Glomerular visceral epithelial cell (primary cell): ENCODE measurements at regions not wholly inside any gene's neighbourhood (a gene's known extent, or its start where the extent isn't known, plus 50 kb on each side); places are given as distances from the start of the nearest gene placed in this dataset.
"Not testable (repeated sequence)": the region's sequence is repeated elsewhere in the genome, so short reads cannot be mapped to it uniquely, and the experiment has no call there.

Experiments
- DNase-seq: peaks from one replicate; pipeline ENCODE4 v3.0.0-alpha.2; 2016; ENCODE audit errors: extremely low spot score

DNA sequence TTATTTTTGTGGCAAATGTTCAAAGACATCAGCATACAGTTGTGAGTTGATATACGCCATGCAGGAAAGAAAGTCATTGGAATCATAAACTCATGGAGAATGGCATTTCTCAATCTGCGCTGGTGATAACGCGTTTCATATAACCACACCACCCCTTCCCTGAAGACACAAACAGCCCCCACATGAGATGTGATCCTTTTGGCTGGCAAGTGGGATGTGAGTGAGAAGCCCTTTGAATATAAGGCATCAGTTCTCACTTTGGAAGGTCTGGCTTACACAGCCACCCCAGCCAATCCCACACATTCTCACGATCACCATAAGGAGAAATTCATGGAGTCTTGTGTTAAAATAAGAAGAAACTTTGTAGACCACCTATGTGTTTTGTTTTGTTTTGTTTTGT is 725.0 kb downstream of the PRELID2 start:
- no peak for DNase-seq

DNA sequence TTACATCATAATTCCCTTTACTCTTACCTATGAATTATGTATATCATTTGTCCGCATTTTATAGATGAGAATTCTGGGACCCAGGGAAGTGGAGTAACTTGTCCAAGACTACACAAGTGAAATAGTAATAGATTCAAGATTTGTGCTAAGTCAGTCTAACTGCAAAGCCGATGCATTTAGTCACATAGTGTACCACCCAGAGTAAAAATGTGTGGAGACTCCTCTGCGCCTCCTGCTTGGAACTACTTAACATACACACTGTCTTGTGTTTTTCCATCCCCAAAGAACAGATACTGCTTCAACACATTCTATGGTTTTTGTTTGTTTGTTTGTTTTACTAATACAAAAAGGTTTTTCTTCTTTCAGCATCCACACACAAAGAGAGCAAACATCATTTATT is 729.8 kb downstream of the PRELID2 start:
- DNase-seq = no peak

DNA sequence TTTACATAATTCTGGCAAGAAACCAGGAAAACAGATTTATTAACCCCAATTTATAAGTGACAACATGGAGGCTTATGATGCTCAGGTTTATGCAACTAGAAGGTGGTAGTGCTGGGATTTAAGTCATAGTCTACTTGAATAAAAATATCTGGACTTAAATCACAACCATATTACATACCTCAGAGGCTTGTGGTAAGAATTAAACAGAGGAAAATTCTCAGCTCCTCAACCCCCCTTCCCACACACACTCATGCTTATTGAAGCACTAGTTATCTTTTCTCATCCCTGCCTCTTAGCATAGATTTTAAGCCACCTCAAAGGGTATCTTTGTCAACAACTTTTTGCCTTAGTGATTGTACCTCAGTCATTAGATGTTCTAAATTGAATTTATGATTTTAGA is 731.0 kb downstream of the PRELID2 start:
- no peak for DNase-seq

DNA sequence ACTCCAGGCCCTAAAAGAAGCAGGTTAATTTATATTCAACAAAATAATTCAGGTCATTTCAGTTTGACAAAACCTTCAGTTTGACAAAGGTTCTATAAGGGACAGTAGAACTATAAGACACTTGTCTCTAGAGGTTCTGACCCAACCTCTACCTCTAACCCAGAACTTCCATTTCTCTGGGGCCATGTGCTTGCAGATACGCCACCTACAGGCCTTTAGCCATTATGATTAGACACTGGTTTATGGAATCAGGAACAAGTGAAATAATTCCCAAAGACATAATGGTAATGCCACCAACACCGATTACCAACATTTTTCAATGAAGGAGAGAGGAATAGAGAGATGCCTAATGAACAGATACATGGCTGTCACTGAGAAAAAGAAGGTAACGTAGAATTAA is 733.9 kb downstream of the PRELID2 start:
- DNase-seq = no peak

DNA sequence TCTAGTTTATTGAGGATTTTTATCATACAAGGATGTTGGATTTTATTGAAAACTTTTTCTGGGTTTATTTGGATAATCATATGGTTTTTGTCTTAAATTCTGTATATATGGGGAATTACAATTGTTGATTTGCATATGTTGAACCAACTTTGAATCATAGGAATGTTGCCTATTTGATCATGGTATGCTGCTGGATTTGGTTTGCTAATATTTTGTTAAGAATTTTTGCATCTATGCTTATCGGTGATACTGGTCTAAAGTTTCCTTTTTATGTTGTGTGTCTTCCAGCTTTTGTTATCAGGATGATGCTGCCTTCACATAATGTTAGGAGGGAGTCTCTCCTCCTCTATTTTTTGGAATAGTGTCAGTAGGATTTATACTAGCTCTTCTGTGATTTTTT is 745.0 kb downstream of the PRELID2 start:
- DNase-seq = no peak

DNA sequence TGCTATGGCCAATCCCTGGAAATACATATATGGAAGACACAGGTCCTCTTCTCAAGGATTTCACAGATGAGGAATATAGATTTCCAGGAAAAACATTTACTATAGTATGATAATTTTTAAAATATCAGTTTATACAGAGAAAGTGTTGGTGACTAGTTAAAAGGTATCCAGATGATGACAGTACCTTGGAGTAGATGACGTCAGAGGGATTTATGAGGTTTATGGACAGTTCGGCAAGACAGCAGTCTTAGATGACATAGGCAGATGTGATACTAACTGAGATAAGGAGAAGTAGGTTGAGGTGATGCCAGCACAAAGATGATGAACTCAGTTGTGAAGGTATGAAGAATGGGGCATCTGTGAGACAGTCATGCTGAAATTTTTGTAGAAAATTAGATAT is 750.3 kb downstream of the PRELID2 start:
- DNase-seq = no peak

DNA sequence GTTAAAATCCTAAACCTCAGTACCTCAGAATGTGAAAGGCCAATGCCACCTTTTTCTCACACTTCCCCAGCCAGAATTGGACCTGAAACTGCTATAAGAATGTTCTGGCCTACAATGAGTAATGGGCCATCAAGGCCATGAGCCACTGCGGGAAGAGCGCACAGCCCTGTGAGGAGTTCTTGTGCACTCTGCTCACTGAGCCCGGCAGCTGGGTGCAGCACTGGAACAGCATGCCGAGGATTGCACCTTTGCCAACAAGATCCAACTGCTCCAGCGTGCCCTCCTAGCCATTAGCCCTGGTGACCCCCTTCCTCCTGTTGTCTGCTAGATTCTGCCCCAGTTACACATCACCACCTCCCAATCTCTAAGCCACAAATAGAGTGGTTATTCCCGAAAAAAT is 758.1 kb downstream of the PRELID2 start:
- no peak for DNase-seq

DNA sequence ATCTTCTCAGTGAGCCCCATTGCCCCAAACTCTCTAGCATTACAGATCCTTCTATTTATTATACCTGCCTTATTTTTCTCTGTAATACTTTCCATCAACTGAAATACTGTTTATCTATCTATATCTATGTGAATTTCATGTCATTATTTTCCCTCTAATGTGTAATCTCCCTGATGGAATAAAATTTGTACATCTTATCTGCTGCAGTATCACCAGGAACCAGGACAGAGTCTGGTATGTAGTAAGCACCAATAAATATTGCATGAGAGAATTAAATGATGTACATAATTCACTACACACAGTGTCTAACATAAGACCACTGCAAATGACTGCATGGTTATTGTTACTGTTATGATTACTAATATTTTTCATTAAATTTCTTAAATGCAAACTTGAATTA is 759.1 kb downstream of the PRELID2 start:
- no peak for DNase-seq

DNA sequence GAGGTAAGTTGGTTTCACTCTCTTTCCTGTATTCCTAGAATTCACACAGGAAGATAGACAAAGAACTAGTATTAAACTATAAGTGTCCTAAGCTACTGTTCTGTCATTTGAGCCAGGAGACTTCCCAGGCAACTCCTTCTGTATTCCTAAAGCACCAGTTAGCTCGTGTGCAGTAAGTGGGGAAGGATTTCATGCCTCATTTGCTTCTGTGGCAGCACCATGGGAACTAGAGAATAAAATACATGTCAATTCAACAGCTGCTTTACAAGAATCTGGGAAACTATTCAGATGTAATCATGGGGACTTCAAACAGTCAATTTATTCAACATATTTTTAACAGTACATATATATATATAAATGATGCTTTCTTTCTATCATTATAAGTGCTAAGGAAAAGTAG is 762.3 kb downstream of the PRELID2 start:
- DNase-seq = peak; percentile 58

DNA sequence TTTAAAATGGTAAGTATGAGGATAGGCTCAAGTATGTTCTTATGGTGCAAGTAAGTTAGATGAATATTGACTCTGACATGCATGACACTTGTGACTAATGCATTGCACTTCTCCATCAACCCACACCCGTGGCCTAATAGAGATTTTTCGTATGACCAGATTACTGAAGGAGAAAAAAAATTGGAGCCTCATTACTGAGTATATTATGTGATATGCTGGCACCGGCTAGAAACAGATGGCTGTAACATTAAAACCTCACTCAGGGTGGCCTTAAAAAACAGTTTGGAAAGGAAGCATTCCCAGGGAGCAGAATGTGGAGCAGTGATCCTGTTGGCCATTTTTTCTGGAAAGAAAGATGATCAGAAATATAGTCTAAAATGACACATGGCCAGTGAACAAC is 766.4 kb downstream of the PRELID2 start:
- DNase-seq = no peak

DNA sequence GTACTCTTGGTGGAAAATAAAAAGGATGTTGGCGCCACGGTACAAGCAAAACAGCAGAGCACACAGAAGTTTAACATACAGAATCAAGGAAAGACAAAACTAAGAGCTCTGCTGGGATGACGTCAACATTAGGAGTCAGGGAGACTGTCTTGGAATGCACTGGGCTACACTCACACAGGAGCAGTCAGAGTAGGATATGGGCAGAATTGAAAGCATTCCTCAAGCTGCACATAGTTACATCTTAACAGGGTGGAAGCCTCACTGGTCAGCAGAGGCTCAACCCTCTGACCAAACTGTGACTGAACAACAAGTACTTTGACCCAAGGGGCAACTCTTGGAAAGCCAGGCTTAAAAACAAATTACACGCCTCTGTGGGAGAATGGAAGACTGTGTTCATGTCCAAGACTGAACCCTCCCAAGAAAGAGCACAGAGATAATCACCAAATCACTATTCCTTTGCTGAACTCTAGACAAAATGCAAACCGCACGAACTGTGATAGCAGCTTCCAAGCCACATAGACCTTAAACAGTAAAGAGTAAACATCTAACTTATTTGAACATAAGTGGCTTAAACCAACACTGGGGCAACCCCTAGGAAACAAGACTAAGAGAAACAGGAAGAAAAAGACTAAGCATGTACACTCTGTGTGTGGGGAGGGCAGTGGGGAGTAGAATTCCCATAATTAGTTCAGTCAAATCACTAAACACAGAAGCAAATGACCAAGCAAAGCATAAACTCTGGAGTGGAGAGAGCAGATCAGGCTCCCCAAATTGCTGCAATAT is 772.7 kb downstream of the PRELID2 start:
- DNase-seq = peak; percentile 77

DNA sequence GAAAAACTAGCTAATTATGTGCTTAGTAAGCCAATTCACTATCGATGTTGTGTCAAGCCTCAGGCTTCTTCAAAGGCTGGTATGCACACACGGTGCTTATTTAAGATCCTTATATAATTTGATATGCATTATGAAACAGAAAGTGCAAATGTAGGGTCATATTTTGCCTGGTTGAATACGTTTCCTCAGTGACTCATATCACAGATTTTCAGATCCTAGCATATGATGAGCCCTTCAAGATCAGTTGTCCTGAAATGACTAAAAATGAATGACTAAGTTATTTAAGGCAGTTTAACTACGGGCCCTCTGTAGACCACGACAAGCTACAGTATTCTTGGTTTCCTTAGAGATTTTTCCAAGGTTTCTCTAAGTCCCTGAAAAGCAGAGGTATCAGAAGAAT is 778.3 kb downstream of the PRELID2 start:
- DNase-seq = peak; percentile 25

DNA sequence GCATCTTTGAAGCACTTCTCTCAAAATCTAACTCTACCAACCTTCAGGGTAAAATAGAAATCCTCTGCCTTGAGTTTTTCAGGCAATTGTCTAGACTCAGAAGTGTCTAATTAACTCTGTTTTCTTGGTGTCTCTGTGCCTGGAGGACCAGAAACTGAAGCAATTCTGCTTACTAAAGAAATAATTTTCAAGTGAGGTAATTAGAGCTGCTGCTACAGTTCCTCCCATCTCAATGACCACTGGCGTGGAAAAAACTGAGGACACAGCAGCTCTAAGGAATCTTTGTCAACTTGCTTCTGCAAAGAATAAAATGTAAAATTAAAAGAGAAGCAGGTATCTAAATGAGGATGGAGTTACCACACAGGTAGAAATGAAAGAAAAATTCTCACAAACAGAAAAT is 785.0 kb downstream of the PRELID2 start:
- DNase-seq = no peak

DNA sequence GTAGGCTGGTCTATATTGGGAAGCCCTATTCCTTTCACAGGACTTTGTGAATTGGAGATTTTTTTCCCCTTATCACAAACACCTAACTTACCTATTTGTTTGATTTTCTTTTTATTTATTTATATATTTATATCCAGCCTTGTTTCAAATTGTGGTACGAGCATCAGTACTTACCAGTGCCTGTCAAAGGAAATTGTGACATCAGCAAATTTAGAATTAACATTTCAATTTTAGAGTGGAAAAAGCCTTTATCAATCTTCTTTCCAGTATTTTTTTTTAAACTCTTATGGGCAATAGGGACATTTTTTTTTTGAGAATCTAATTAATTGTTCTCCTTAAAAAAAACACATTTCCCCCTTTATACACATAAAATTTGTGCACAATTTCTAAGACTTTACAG is 790.2 kb downstream of the PRELID2 start:
- DNase-seq = no peak

DNA sequence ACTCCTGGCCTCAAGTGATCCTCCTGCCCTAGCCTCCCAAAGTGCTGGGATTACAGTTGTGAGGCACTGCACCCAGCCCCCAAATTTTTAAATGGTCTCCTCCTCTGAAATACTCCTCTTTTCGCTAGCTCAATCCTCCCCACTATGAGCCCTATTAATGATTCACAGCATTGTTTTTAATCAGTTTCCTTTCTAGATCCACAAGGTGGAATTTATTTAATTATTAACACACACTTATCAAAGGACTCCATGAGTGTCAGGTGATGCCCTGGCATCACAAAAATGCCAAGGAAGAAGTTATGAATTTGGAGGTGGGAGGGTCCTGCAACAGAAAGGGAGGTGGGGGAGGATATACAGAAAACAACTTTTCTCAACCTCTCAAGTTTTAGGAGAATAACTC is 806.5 kb downstream of the PRELID2 start:
- DNase-seq = no peak

DNA sequence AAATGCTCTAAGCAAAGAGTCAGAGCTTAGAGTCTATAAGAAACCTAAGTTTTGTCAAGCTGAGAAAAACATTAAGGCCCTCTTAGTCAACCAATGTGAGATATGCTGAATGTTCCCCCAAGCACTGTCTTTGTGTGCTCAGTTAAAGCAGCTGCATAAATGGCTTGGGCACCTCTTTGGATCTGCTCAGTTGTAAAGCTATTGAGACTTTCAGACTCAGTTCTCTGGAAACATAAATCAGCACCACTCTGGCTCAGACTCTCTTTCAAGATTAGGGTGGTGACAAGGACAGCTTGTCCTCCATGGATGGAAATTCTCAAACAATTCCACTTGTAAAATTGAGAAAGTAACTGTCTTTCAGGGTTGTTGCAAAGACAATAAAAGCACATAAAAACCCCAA is 807.9 kb downstream of the PRELID2 start:
- no peak for DNase-seq

DNA sequence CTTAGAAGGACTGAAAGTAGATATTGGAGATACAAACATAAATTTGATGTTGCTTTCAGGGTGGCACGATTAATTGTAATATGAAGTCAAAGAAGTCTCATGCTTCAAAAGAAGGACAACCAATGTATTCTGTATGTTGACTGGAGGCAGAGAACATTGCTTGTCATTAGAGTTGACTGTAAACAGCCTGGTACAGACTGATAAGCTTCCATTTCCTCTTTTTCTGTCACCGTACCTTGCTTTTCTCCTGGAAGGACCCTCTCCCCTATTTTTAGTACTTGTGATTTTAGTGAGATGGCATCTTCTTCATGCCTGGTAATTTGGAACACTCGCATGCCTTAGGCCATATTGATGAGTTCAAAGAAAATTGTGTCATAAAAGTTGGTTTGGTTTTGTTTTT is 809.4 kb downstream of the PRELID2 start:
- DNase-seq = no peak

DNA sequence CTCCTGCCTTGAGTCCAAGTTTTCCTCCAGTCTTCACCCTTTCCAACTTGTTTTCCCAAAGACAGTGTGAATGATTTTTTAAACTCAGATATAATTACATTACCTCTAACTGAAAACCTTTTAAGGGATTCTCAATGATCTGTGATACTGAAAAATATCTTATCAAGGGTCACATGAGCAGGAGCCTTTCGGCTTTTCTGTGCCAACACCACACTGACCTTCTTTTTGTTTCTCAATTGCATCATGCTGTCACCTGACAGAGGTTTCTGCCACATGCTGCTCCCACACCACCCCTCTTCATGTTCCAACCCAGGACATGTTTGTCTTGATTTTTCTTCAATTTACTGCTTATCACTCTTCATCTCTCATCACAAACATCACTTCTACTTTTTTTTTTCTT is 820.0 kb downstream of the PRELID2 start:
- DNase-seq = no peak

DNA sequence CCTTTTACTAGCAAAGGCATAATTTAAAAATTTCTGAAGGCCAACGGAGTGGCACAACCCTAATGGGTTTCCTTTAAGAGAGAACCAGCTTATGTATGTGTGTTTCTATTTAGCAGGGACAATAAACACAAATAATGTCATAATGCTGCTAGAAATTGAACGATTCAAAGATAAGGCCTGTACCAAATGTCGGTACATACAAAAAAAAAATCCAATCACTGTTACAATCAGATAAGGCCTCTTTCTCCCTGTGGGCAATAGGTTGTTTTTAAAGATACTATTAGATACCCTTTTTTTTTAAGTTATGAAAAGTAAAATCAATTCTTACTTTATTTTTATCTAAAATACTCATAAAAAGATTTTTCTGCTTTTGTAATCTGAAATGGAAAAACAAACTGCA is 821.0 kb downstream of the PRELID2 start:
- DNase-seq = no peak

DNA sequence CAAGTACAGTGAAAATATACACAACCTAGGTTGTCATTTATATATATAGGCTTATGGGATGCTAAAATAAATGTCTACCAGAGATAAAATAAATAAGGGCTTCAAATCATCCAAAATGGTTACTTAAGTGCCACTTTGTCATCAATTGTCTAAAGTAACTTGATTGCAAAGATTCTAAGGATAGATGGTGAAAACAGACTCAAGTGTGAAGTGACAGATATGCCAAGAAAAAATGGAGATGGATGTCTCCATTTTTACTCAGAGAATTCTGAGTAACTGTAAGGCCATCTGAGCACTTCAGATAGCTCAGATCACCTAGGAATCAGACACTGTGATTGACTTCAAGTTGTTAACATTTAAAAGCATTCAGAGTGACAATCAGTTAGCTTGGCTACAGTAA is 824.3 kb downstream of the PRELID2 start:
- DNase-seq = no peak

DNA sequence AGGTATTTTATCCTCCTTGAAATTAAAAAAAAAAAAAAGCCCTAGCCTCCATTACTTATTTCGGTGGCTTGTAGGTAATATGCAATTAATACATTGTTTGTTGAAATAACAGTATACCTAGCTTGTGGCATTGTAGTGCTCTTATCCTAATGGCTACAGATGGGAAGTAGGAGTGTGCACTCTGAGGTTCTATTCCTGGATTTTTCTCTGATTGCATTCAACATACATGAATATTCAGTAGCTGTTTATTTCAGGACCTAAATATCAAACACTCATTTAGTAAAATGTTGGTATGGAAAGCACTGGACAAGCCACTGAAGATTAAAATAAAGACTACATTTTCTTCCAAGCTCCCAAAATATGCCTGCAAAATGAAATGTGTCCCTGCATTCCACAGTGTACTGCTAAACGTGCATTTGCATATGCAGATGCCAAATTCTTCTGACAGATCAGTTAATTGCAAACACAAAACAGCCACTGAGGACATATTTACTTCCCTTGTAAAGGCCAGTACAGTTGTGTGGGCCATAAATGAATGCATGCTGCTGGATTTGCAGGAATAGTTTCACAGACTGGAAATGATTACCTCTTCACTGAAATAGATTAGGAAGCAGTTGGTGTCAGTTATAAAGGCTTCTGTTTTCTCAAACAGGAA is 826.1 kb downstream of the PRELID2 start:
- no peak for DNase-seq

DNA sequence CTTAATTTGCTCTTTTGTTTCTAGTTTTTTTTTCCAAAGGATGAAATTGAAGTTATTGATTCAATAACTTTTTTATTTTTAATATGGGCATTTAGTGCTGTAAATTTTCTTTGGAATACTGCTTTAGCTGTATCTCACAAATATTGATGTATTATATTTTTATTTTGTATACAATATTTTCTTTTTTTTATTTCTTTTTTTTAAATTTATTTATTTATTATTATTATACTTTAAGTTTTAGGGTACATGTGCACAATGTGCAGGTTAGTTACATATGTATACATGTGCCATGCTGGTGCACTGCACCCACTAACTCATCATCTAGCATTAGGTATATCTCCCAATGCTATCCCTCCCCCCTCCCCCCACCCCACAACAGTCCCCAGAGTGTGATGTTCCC is 823.7 kb downstream of the KCTD16 start:
- DNase-seq = not testable (repeated sequence)

DNA sequence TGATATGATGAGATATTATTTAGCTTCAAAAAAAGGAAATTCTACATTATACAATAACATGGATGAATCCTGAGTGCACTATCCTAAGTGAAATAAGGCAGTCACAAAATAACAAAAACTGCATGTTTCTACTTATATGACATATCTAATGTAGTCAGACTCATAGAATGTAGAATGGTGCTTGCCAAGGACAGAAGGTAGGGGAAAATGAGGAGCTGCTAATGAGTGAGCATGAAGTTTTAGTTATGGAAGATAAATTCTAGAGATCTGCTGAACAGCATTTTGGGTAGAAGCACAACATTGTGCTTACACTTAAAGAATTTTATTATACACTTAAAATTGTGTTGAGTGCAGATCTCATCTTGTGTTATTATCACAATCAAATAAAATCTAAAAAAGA is 812.4 kb downstream of the KCTD16 start:
- no peak for DNase-seq
